ENCODE measurements at regions not wholly inside any gene's neighbourhood (a gene's known extent, or its start where the extent isn't known, plus 50 kb on each side); places are given as distances from the start of the nearest gene placed in this dataset.

DNA sequence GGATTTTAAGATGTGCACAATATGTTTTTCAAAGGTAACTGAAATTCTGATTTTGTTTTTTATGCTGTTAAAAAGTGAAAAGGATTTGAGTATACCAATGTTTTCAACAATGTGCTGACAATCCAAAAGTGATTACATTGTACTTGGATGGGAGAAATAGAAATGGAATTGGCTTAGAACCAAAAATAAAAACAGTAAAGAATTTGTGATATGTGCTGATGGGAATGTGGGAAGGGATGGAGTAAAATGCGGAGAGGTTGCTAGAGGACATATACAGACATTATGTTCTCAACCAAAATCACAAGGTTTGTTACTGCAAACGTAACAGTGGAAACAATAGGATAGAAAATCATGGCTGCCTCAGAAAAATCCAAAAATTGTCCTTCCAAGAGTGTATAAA is 279.3 kb upstream of the TENM4 start:
- H3K4me2 ChIP-seq (ENCODE audit: low read depth, low read length): no peak overlapping the region
- ChIA-PET CTCF (ENCODE audit: low intra/inter-chr PET ratio, low total read pairs) (no interaction called here), POLR2A (no interaction called here)
- H2AFZ ChIP-seq (ENCODE audit: low read length): no peak overlapping the region
- no peaks in the 10 kb centered on the region for H4K20me1 ChIP-seq (ENCODE audit: insufficient read depth, low read length)
- in situ Hi-C loops (cut with HindIII; ENCODE audit: extremely low pct_ligation_motif_present, low pct_unique_long_range_greater_than_20kb) (loop anchor here (25.0 kb wide), 3 partner anchors 442 to 1517 kb away; no protein-coding TSS in a partner anchor), intact Hi-C loops (cut with micrococcal nuclease; ENCODE audit: unreplicated experiment) (no loop called here)
- H3K36me3 ChIP-seq (replicated peaks in 1 of 2; ENCODE audit: control insufficient read depth in 1 of 2, insufficient read depth in 2 of 2, low read length in 2 of 2): no peaks in the 10 kb centered on the region
- DNase-seq (ENCODE audit: low spot score) (no peak), ATAC-seq (no peak), FAIRE-seq (no peak)
- H3K27me3 ChIP-seq (ENCODE audit: control insufficient read depth in 1 of 2, insufficient read depth in 2 of 2, low read length in 2 of 2): no peaks in the 10 kb centered on the region
- no peaks in the 10 kb centered on the region for H3K79me2 ChIP-seq (ENCODE audit: insufficient read depth, low read length)
- H3K9ac ChIP-seq (ENCODE audit: insufficient read depth, low read depth, low read length): no peak overlapping the region
- BruUV-seq (replicated peaks): no TSS peak
- TF ChIP-seq MAFK (conservative IDR thresholded peaks at IDR 0.05 in 1 of 2, IDR thresholded peaks at IDR 0.05 in 1 of 2; ENCODE audit: low read length in 2 of 2) (0 out of 4 replicates have a peak, but pooled peaks of 1 of the 2 experiments have one; percentile 1), ZNF160 (CRISPR knock-in tag; IDR thresholded peaks at IDR 0.05) (no peak)
- no peak overlapping the region for H3K4me3 ChIP-seq (replicated peaks in 1 of 3; ENCODE audit: insufficient read depth in 1 of 3, low read depth in 2 of 3, low read length in 3 of 3)
- WGBS (ENCODE audit: low lambda C conversion rate): 1% methylated on average over 2 of the region's 2 CpGs
- no peaks in the 10 kb centered on the region for H3K4me1 ChIP-seq (ENCODE audit: insufficient read depth, low read length)
- no peak overlapping the region for H3K27ac ChIP-seq (ENCODE audit: extremely low read length, insufficient read depth, low read length)
- no peaks in the 10 kb centered on the region for H3K9me3 ChIP-seq (ENCODE audit: low read length)

DNA sequence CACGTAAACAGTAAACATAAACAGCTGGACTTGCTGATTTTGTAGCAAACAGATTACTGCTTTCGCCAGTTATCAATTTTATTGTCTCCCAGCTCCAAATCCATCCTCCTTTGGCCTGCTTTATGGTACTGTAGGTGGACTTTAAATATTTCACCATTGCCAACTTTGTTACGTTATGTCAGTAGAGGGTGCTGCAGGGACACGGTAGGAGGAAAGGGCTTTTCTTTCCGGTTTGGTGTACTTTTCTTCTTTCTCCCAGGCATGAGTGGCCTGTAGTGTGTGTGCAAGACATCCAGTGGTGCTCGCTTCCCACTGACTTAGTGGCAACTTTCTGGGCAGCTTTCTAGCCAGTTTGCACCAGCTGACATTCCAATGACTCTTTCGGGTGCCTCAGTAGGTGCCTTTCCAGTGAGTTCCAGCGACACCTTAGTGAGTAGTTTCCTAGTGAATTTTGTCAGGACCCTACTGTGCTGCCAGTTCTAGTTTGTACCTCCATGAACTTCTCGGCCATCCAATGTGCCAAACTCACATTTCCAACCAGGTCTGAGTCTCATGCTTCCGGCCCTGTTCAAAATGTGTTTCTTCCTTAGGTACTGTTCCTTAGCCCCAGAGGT is 267.6 kb upstream of the TENM4 start:
- Histone ChIP-seq H3K9me3 (ENCODE audit: low read length) (no peaks in the 10 kb centered on the region), H3K4me2 (ENCODE audit: low read depth, low read length) (peak overlapping the region; percentile 44; the same call in 1 of the 2 replicates), H3K4me3 (replicated peaks in 1 of 3; ENCODE audit: insufficient read depth in 1 of 3, low read depth in 2 of 3, low read length in 3 of 3) (no peak overlapping the region), H2AFZ (ENCODE audit: low read length) (no peak overlapping the region), H3K36me3 (replicated peaks in 1 of 2; ENCODE audit: control insufficient read depth in 1 of 2, insufficient read depth in 2 of 2, low read length in 2 of 2) (no peaks in the 10 kb centered on the region), H4K20me1 (ENCODE audit: insufficient read depth, low read length) (no peaks in the 10 kb centered on the region), H3K4me1 (ENCODE audit: insufficient read depth, low read length) (no peaks in the 10 kb centered on the region), H3K9ac (ENCODE audit: insufficient read depth, low read depth, low read length) (no peak overlapping the region), H3K79me2 (ENCODE audit: insufficient read depth, low read length) (no peaks in the 10 kb centered on the region), H3K27me3 (ENCODE audit: control insufficient read depth in 1 of 2, insufficient read depth in 2 of 2, low read length in 2 of 2) (no peaks in the 10 kb centered on the region), H3K27ac (ENCODE audit: extremely low read length, insufficient read depth, low read length) (no peak overlapping the region)
- intact Hi-C loops (cut with micrococcal nuclease; ENCODE audit: unreplicated experiment) (loop anchor here (1.0 to 2.0 kb wide), 2 partner anchors 447 to 1788 kb away; no protein-coding TSS in a partner anchor), in situ Hi-C loops (cut with HindIII; ENCODE audit: extremely low pct_ligation_motif_present, low pct_unique_long_range_greater_than_20kb) (loop anchor here (25.0 kb wide), 3 partner anchors 454 to 1529 kb away; no protein-coding TSS in a partner anchor)
- 3% methylated on average over 8 of the region's 10 CpGs for WGBS (ENCODE audit: low lambda C conversion rate)
- POLR2A ChIA-PET: no interaction called here
- FAIRE-seq (peak; percentile 43), DNase-seq (ENCODE audit: low spot score) (peak; percentile 53), ATAC-seq (peak; percentile 97)
- BruUV-seq (replicated peaks): no TSS peak
- CTCF ChIA-PET (ENCODE audit: low intra/inter-chr PET ratio, low total read pairs): interaction anchor here (1.2 to 1.9 kb wide), 3 partner anchors 447 to 1529 kb away, joined by 6 to 12 read pairs (median 6); no protein-coding TSS in a partner anchor
- 0 out of 2 replicates have a peak, but pooled peaks have one; percentile 5 for TF ChIP-seq REPIN1 (CRISPR knock-in tag; IDR thresholded peaks at IDR 0.05; ENCODE audit: borderline replicate concordance, low read depth)
- TF ChIP-seq GABPB1 (CRISPR knock-in tag; IDR thresholded peaks at IDR 0.05): peak; percentile 39; the same call in 1 of the 2 replicates
- 0 out of 2 replicates have a peak, but pooled peaks have one; percentile 31 for TF ChIP-seq ZNF331 (CRISPR knock-in tag; IDR thresholded peaks at IDR 0.05)
- no peak for TF ChIP-seq TSC22D2 (CRISPR knock-in tag; IDR thresholded peaks at IDR 0.05; ENCODE audit: borderline replicate concordance)
- peak; percentile 66 for TF ChIP-seq RAD21 (CRISPR knock-in tag; IDR thresholded peaks at IDR 0.05)
- no peak for TF ChIP-seq ZNF549 (CRISPR knock-in tag; IDR thresholded peaks at IDR 0.05)
- no peak for TF ChIP-seq POLR2AphosphoS2 (IDR thresholded peaks at IDR 0.05; ENCODE audit: low read depth, low read length)
- TF ChIP-seq TEAD3 (CRISPR knock-in tag; optimal IDR thresholded peaks at IDR 0.05; ENCODE audit: borderline replicate concordance): peak; percentile 14
- TF ChIP-seq TAF15 (IDR thresholded peaks at IDR 0.05; ENCODE audit: low read depth, low read length, poor library complexity, severe bottlenecking): no peak
- TF ChIP-seq SMC3 (IDR thresholded peaks at IDR 0.05; ENCODE audit: low read length): peak; percentile 72
- no peak for TF ChIP-seq ZNF430 (CRISPR knock-in tag; IDR thresholded peaks at IDR 0.05)
- TF ChIP-seq ELF3 (CRISPR knock-in tag; IDR thresholded peaks at IDR 0.05): 0 out of 2 replicates have a peak, but pooled peaks have one; percentile 25
- TF ChIP-seq, protein P1, sequence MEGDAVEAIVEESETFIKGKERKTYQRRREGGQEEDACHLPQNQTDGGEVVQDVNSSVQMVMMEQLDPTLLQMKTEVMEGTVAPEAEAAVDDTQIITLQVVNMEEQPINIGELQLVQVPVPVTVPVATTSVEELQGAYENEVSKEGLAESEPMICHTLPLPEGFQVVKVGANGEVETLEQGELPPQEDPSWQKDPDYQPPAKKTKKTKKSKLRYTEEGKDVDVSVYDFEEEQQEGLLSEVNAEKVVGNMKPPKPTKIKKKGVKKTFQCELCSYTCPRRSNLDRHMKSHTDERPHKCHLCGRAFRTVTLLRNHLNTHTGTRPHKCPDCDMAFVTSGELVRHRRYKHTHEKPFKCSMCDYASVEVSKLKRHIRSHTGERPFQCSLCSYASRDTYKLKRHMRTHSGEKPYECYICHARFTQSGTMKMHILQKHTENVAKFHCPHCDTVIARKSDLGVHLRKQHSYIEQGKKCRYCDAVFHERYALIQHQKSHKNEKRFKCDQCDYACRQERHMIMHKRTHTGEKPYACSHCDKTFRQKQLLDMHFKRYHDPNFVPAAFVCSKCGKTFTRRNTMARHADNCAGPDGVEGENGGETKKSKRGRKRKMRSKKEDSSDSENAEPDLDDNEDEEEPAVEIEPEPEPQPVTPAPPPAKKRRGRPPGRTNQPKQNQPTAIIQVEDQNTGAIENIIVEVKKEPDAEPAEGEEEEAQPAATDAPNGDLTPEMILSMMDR (CRISPR knock-in tag; IDR thresholded peaks at IDR 0.05): peak; percentile 84
- no peak for TF ChIP-seq ZNF629 (CRISPR knock-in tag; conservative IDR thresholded peaks at IDR 0.05)
- no peak for TF ChIP-seq BRCA1 (CRISPR knock-in tag; IDR thresholded peaks at IDR 0.05)
- peak; percentile 49; the same call in 1 of the 2 replicates for TF ChIP-seq ETV5 (CRISPR knock-in tag; IDR thresholded peaks at IDR 0.05; ENCODE audit: borderline replicate concordance)
- TF ChIP-seq SKI (IDR thresholded peaks at IDR 0.05; ENCODE audit: partially characterized antibody): no peak
